ENCODE measurements at regions not wholly inside any gene's neighbourhood (a gene's known extent, or its start where the extent isn't known, plus 50 kb on each side); places are given as distances from the start of the nearest gene placed in this dataset.
"Not testable (repeated sequence)": the region's sequence is repeated elsewhere in the genome, so short reads cannot be mapped to it uniquely, and the experiment has no call there.

DNA sequence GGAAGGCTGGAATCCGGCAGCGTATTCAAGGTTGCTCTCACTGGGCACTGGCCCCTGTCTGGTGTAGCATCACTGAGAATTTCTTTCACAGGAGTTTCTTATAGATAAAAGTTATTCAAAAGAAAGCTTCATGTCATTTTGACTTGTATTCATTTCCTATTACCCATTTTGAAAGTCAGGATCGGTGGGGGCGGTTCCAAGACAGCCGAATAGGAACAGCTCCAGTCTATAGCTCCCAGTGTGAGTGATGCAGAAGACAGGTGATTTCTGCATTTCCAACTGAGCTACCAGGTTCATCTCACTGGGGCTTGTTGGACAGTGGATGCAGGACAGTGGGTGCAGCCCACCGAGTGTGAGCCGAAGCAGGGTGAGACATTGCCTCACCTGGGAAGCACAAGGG is 51.5 kb upstream of the CDC42EP3 start:
- DNase-seq, result not testable (repeated sequence)

DNA sequence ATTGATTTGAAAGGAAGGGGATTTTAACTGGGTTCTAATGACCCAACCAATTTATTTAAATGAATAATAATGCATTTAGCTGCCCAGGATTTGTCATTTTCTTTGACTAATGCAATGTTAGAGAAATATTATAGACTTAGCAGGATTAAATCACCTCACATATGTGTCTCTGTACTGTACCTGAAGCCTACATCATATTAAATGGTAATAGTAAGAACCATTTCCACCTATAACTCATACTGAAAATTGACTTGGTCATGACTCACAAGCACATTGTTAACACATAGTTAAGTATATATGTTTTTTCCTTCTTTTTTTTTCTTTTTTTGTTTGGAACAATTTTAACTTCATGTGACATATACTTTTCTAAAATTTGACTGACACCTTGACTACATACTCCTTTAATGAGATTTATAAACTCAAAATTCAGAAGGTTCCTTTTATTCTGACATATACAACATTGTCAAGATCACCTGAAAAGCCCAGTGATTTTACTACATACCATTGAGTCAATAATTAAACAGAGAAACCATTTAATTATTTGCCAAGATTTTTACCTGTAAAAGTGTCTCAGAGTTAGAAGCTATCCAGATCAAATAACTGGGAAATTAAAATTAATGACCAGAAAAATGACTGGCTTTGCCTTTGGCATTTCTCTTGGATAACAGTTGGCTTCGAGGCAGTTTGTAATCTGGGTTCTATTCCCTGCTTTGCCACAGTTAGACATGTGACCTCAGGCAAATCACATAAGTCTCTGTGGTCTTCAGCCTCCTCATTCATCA is 58.8 kb upstream of the CDC42EP3 start:
- no peak for DNase-seq

DNA sequence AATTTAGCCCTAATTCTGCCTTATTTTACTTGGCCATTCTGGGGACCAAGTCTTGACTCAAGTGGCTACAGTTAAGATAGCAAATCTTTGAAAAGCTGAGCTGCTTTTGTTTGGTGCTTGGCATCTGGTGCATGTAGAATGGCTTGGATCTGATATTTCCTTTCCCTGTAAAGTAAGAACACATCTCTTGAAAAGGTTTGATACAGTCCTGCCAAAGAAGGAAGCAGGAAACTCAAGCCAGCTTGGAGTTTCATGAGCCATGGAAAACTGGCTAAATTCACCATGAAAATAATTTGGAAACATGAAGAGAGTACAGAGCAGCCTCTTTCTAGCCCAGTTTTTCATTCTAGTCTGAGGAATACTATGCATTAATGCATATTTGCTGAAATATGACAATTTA is 61.0 kb upstream of the CDC42EP3 start:
- not testable (repeated sequence) for DNase-seq

DNA sequence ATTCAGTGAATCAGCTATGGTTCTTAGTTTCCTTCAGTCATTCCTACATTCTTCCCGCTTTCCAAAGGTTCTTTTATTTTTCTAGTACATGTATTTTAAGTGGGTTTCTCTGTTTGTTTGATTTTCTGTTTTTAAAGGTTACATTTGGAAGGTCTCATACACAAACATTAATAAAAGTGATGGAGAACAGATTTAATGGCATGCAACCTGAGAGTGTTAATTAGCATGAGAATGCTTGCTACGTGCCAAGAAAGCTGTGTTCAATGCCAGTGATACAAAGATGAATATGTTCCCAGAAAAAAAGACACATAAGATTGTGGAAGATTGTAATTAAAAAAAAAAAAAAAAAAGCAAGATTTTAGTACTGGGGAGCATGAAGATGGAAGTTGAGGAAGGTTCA is 61.8 kb upstream of the CDC42EP3 start:
- DNase-seq, result no peak

DNA sequence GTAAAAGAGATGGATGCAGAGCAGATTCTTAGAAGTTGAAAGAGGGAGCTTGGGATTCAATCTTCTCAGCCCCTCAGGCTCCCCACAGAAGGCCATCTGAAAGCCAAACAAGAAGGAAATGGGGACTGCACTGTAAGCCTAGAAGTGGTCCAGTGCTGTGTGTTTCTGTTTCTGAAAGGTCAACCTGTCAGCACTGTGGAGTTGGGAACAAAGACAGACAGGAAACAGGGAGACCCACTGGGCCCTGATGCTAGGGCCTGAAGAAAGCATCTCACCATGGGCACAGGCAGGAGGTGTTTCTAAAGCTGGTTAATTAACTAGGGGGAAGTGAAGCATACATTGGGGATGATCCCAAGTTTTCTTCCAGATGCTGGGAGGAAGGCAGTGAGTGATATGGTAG is 62.5 kb upstream of the CDC42EP3 start:
- DNase-seq, result not testable (repeated sequence)

DNA sequence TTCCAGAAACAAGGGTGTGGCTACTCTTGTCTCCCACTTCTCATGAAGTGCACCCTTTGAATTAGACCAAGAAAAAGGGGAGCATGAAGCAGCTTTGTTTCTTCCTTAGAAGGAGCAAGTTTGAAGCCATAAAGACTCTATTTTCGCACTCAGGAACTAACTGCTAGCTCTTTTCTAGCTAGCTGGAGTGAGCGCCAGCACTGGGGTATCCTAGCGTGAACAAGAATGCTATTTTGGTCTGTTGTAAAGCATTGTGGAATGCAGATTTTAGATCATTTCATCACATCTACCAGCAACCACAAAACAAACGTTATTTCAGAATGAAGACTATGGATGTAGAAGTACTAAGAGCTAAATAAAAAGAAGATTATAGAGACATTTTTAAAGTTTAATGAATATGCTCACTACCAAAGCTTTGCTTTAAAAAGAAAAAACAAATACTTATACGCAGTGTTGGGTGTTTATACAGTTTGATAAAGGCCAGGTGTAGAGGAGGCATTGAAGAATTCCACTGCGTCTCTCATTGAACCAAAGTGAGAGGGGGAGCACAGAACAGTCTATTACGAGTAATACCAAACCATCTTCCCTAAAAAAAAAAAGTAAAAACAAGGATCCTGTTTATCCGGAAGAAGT is 63.6 kb upstream of the CDC42EP3 start:
- not testable (repeated sequence) for DNase-seq

DNA sequence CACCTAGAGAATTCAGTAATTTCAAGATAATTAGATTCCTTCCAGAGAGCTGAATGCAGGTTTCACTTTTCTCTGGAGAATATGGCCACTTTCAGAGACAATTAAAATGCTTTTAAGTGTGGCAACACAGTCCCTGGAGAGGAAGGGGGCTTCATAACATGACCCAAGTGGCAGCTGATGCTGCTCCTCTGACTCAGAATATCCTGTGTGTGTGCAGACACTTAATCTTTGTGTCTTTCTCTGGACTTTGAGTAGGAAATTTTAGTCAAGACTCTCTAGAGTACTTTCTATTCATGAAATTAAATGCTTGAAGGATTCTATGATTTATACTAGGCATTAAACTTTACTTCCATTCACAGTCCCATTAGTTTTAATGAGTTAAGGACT is 64.1 kb upstream of the CDC42EP3 start:
- DNase-seq, result not testable (repeated sequence)

DNA sequence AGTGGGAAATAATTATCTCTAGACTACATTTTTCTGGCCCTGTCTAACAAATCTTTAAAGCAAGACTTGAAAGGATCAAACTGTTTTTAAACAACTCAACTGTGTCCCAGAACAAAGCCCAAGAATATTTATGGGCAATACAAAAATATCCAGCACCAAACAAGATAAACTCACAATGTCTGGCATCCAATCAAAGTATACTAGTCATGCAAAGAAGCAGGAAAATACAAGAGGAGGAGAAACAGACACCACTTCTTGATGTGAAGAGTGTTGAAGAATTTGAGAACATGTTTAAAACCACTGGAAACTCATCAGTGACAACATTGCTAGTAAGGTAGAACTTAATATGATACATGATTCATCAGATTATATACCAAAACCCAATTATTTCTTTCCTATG is 66.1 kb upstream of the CDC42EP3 start:
- no peak for DNase-seq

DNA sequence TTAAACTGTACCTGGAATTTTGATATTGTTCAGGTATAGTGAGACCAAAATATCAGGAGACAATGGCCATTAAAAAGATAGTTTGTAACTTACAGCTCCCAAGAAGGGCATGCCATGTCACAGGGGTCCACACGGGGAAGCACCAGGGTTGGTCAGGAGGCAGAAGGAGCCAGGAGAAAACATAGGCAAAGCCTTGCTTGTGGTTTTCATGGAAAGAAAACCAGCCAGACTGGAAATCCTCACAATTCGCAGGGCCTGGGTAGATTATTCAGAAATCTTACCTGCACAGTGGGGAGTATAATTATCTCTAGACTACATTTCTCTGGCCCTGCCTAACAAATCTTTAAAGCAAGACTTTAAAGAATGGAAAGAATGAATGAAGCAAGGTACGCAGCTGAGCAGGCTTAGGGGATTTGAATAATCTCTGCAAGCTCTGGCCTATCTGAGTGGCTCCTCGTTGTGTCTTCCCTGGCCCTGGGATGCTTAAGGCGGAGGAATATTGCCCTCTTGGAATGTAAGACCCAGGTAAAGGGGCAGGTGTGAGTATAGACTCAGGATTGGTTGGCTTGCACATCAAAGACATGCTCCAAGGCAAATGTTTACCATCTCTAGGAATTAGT is 66.9 kb upstream of the CDC42EP3 start:
- DNase-seq, result no peak

DNA sequence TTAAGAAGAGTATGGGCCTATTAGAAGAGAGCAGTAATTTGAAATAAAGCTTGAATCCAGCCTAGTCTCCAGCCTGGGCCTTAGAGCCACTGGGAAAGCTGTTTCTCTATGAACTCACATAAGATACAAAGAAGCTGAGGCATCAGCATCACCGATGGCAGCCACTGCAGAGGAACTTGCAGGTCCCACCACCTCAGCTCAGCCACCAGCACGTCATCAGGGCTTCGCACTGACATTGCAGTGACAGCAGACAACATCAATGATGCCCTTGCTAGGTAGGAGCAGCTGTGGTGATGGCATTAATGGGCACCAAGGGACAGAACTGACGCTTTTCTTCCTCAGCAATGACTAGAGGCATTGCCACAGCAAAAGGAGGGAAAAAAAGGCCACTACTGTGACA is 67.7 kb upstream of the CDC42EP3 start:
- no peak for DNase-seq

DNA sequence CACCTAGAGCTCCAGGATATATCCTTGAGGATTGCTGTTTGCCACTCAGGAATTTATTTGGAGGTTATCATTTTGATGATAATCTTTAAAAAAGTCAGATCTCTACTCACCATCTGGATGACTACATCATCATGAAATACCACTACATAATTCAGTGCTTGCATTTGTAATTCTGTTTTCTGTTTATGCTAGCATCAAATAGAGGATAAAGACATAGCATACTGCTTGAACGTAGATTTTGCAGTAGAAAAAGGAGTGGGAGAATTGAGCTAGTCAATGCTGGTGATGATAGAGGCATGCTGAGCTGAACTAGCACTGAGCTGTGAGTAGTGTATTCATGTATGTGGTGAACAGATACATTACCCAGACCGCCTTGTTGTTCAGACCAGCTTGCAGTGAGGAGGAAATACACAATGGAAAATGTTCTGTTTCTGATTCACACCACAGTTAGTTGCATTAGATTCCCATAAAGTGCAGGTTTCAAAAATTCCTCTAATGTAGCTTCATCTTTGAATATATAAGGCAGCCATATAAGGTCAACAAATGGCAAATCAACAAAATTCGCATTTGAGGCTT is 68.8 kb upstream of the CDC42EP3 start:
- DNase-seq, result no peak

DNA sequence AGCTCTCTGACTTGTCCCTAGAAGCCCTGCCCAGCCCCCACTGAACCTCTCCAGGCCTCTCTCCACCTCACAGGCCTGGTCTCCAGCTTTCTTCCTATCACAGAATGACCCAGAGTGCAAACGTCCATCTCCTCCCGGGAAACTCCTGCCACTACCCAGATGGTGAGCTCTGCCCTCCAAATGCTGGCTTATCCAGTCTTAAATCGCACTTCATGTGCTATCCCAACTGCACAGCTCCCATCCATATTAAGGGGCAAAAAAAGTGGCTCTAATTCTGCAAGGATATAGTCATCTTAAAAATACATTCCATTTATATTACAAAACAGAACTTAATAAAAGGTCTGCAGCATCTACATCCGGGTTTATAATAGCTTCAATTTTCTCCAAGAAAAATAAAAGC is 70.8 kb upstream of the CDC42EP3 start:
- DNase-seq, result no peak

DNA sequence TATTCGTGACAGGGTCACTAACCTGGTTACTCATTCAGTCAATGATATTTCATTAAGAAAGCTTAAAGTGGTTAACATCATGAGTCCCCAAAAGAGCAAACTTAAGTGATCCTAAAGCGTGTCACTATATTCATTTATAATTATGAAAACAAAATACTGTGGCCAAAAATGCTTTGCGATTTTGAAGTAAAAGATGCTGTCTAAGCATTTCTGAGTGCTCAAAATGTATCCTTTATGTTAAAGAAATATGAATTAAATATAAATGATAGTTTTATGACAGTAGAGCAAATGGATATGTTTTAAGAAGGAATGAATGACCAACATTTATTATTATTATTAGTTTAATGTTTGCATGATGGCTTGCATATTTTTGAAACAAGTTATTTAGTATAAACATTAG is 72.6 kb upstream of the CDC42EP3 start:
- DNase-seq, result no peak

DNA sequence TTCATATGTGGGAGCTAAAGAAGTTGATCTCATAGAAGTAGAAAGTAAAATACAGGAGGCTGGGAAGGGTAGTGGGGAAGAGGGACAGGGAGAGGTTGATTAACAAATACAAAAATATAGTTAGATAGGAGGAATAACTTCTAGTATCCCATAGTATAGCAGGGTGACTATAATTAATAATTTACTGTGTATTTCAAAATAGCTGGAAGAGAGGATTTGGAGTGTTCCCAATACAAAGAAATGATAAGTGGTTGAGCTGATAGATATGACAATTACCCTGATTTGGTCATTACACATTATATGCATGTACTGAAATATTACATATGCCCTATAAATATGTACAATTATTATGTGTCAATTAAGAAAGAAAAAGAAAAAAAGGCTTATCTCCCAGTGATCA is 73.5 kb upstream of the CDC42EP3 start:
- DNase-seq, result not testable (repeated sequence)

DNA sequence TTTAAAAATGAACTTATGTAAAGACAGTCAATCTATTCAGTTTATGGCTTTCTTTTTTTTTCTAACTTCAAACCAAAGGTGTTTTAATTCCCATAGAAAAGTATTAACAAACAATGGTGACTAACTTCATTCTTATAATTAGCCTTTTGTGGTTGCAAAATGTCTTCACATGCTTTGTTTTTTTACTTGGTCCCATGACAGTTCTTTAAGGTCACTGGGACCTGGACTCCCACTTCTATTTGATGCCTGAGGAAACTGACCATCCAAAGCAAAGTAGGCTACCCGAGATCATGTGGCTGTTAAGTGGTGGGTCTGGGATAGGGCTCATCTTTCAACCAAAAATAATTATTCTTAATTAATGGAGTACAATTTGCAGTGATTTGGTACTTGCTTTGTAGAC is 74.6 kb upstream of the CDC42EP3 start:
- not testable (repeated sequence) for DNase-seq

DNA sequence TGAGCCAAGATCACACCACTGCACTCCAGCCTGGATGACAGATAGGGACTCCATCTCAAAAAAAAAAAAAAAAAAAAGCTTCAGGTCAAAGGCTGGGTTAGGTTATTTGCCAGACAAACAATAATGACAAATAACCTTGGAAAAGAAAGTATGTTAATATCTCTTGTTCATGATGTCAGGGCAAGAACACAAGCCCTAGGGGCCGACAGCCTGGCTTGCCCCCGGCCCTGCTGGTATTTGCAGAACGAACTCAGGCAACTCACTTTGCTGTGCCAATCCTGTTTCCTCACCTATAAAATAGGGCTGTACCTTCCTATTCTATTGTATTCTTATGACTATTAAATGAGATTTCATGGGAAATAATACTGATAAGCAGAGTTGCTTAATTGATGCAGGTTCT is 75.4 kb upstream of the CDC42EP3 start:
- no peak for DNase-seq

DNA sequence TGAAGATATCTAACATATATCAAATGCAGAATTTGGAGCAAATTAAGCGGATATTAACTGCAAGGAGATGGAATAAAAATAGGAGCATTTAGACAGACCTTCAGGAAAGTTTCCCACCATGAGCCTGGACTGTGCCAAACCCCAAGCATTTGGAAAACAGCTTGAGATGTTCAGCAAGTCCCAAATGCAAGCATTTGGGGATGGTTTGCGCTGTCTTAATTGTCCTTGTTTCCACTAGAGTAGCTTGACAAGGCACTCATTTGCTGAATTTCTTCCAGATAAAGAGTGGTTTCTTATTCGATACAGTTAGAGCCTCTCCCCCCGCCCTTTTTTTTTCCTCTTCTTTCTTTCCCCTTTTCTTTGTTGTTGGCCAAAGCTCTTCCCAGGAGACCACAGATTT is 77.1 kb upstream of the CDC42EP3 start:
- no peak for DNase-seq

DNA sequence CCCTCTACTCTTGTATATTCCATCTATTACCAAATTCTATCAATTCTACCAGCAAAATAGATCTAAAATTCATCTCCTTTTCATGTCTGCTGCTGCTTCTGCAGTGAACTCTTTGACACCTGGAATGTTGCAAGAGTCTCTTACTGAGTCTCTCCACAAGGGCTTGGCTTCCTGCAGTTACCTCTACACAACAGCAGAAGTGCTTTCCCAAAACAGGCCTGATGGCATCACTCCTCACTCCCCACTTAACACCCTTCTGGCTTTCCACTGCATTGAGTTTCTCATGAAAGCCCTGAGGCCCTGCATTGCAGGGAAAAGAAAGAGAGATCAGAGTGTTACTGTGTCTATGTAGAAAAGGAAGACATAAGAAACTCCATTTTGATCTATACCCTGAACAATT is 78.8 kb upstream of the CDC42EP3 start:
- not testable (repeated sequence) for DNase-seq

DNA sequence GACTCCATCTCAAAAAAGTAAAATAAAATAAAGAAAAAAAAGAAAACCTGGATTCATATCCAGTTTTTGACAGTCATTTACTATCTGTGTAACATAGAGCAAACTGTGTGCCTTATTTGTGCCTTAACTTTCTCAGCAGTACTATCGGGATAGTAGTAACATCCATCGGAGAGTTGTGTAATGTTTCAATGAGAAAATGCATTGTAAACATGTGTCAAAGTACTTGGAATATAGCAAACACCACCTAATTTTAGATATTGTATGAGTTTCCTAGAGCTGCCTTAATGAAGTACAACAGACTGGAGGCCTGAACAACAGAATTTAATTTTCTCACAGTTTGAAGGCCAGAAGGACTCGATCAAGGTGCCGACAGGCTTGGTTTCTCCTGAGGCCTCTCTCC is 81.3 kb upstream of the CDC42EP3 start:
- no peak for DNase-seq

DNA sequence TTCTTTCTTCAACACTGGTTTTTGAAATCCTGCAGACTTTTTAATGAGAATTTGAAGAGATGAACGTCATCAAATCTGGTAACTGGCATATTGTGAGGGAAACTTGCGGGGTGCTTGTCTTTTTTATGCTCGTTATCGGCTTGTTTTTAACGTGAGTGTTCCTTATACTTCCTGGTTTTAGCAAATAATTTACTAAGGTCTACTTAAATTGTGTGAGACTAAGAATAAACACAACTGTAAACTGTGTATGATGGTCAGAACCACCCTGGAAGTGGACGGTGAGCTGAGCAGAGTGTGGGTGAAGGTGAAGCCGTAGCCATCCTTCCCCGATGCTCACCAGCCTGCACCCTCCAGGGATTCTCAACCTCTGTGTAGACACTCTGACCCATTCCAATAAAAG is 82.3 kb upstream of the CDC42EP3 start:
- no peak for DNase-seq

DNA sequence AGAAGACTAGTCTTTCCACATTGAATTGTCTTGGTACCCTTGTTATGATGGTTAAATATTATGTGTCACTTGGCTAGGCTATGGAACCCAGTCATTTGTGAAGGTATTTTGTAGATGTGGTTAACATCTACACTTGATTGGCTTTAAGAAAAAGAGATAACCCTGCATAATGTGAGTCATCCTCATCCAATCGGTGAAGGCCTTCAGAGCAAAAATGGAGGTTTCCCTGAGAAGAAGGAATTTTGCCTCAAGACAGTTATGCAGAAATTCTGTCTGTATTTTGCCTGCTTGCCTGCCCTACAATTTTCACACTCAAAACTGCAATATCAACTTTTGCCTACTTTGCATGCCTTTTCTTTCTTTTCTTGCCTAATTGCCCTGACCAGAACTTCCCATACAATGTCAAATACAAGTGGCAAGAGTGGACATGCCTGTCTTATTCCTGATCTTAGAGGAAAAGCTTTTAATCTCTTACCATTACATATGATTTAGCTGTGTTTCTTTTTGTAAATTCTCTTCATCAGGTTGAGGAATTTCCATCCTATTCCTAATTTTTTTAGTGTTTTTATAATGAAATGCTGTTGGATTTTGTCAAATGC is 84.6 kb upstream of the CDC42EP3 start:
- DNase-seq, result not testable (repeated sequence)

DNA sequence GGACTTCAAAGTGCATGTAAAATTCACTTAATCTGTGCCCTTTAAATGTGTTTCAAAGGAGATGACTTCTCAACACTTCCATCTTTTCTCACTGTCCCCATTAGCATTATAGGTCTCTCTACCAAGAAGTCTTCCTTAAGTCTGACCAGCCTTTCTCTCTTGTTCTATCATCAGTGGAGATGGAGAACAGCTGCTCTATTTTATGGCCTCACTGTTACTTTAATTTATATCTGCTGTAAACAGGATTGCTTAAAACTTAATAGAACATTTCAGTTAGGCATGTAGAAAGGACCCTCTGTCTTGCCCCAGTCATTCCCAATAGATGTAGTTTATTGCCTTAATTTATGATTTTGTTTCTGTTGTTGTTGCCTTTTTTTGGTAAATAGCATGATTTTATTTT is 86.0 kb upstream of the CDC42EP3 start:
- not testable (repeated sequence) for DNase-seq

DNA sequence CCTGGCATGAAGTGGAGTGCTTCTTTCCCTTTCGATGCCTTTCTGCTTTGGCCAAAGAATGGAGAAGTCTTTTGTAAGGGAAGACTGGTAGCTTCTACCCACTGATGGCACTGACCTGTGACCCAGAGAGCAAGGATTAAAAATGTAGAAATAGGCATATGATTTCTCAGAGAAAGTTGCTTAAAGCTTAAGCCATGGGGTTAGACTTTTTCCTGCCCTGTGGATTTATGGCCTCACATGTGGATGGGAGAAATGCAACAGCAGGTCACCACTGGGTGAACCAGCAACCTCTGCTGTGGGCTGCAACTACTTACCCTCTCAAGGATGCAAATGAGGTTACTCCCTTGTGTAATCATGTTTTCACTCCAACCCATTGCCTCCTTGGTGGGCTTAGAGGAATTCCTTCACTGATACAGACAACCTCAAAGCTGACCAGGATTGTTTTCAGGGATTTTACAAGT is 86.7 kb upstream of the CDC42EP3 start:
- not testable (repeated sequence) for DNase-seq

All from activated CD4-positive, alpha-beta T cell treated with anti-CD3 and anti-CD28 coated beads for 48 hours (primary cell).